Body of pancreas (tissue), 4 donors: ENCODE measurements at regions not wholly inside any gene's neighbourhood (a gene's known extent, or its start where the extent isn't known, plus 50 kb on each side); places are given as distances from the start of the nearest gene placed in this dataset.

Source experiments
- ATAC-seq: fragments of 150-250 bp; one replicate; pipeline ENCODE4 v1.9.1; 2016
- DNase-seq, 4 donors: peaks; one replicate each; pipeline ENCODE4 v3.0.0-alpha.2; 2019
- H3K27ac ChIP-seq, 4 donors: fragments of 200-600 bp; sonication (generic); 1 replicate in 3 of 4; 2 replicates in 1 of 4; pipeline versions ENCODE4 v1.5.1 to v1.6.1; 2016 to 2019; ENCODE audit warnings: mild to moderate bottlenecking in 1 of 4, mixed read lengths in 1 of 4, moderate library complexity in 1 of 4
- H3K27me3 ChIP-seq, 2 donors: fragments of 200-600 bp; sonication (generic); one replicate each; pipeline ENCODE4 v1.6.0; 2016; ENCODE audit warnings: mild to moderate bottlenecking in 1 of 2
- H3K36me3 ChIP-seq, 2 donors: fragments of 200-600 bp; sonication (generic); replicated peaks in 1 of 2; 2 replicates each; pipeline ENCODE4 v1.5.1; 2016; ENCODE audit warnings: low read depth in 2 of 2; ENCODE audit not compliant: insufficient read depth in 1 of 2
- H3K4me1 ChIP-seq: fragments of 200-600 bp; sonication (generic); one replicate; pipeline ENCODE4 v1.6.0; 2016
- H3K4me3 ChIP-seq, 2 donors: fragments of 200-600 bp; sonication (generic); 1 replicate in 1 of 2; 2 replicates in 1 of 2; pipeline ENCODE4 v1.5.1; 2016 to 2019
- H3K9me3 ChIP-seq, 3 donors: fragments of 200-600 bp; sonication (generic); 1 replicate in 2 of 3; 2 replicates in 1 of 3; pipeline ENCODE4 v1.5.1; 2016
- CTCF ChIP-seq, 7 experiments: fragments of 450-650 bp in 4 of 7; fragments of 200-600 bp in 3 of 7; sonication (generic) in 3 of 7; IDR thresholded peaks; one replicate each; pipeline ENCODE4 v1.5.1; 2016 to 2019; ENCODE audit warnings: antibody characterized with exemption in 7 of 7
- POLR2A ChIP-seq, 3 donors: fragments of 450-650 bp; IDR thresholded peaks; one replicate each; pipeline ENCODE4 v1.6.1; 2016; ENCODE audit warnings: antibody characterized with exemption in 3 of 3, mild to moderate bottlenecking in 2 of 3
- WGBS, 2 donors: methylation state at CpG; one replicate each; pipeline ENCODE4 v1.1.5; 2017; 5-methylcytosine and 5-hydroxymethylcytosine counted together
- intact Hi-C: fragments of 100-400 bp; cut with DNase I; formaldehyde crosslinking; loops from one replicate; pipeline ENCODE4 v1.15.1; 2023

- 81 to 84% methylated on average over 4 of the region's 4 CpGs for WGBS, 2 donors
- no peak for ATAC-seq
- Histone ChIP-seq H3K36me3 (no peaks in the 10 kb centered on the region), H3K27me3 (no peaks in the 10 kb centered on the region), H3K4me1 (no peaks in the 10 kb centered on the region), H3K9me3 (no peaks in the 10 kb centered on the region), H3K4me3 (no peak overlapping the region), H3K27ac (no peak overlapping the region)
- intact Hi-C loops, result no loop called here
- DNase-seq, result no peak
- TF ChIP-seq CTCF (IDR thresholded peaks at IDR 0.05) (no peak), POLR2A (IDR thresholded peaks at IDR 0.05) (no peak)
These were observed 1226.4 kb downstream of the XPNPEP1 start for GRCh38 chr10:108696792-108697477.

GRCh38 chr10:108691126-108691525 is 1232.2 kb downstream of the XPNPEP1 start:
- 48 to 59% methylated on average over 1 of the region's 1 CpG for WGBS, 2 donors
- Histone ChIP-seq H3K4me1 (no peaks in the 10 kb centered on the region), H3K4me3 (no peak overlapping the region), H3K9me3 (no peaks in the 10 kb centered on the region), H3K36me3 (no peaks in the 10 kb centered on the region), H3K27ac (no peak overlapping the region), H3K27me3 (no peaks in the 10 kb centered on the region)
- ATAC-seq (no peak), DNase-seq (no peak)
- intact Hi-C loops, result no loop called here
- TF ChIP-seq CTCF (IDR thresholded peaks at IDR 0.05) (no peak), POLR2A (IDR thresholded peaks at IDR 0.05) (no peak)

- Histone ChIP-seq H3K27ac (no peak overlapping the region), H3K36me3 (no peaks in the 10 kb centered on the region), H3K27me3 (no peaks in the 10 kb centered on the region), H3K9me3 (no peaks in the 10 kb centered on the region), H3K4me3 (no peak overlapping the region), H3K4me1 (no peaks in the 10 kb centered on the region)
- no peak for ATAC-seq
- TF ChIP-seq CTCF (IDR thresholded peaks at IDR 0.05) (no peak), POLR2A (IDR thresholded peaks at IDR 0.05) (no peak)
- WGBS, 2 donors, result 81 to 84% methylated on average over 6 of the region's 6 CpGs
- no peak for DNase-seq
- intact Hi-C loops, result no loop called here
These were observed 1232.8 kb downstream of the XPNPEP1 start for GRCh38 chr10:108690530-108690929.

- DNase-seq, result no peak
- intact Hi-C loops, result no loop called here
- Histone ChIP-seq H3K36me3 (no peaks in the 10 kb centered on the region), H3K27ac (no peak overlapping the region), H3K9me3 (no peaks in the 10 kb centered on the region), H3K4me3 (no peak overlapping the region), H3K27me3 (no peaks in the 10 kb centered on the region), H3K4me1 (no peaks in the 10 kb centered on the region)
- TF ChIP-seq CTCF (IDR thresholded peaks at IDR 0.05) (no peak), POLR2A (IDR thresholded peaks at IDR 0.05) (no peak)
- ATAC-seq, result no peak
These were observed 1233.4 kb downstream of the XPNPEP1 start for GRCh38 chr10:108689891-108690290.

- no peak for TF ChIP-seq CTCF (IDR thresholded peaks at IDR 0.05)
- TF ChIP-seq POLR2A (IDR thresholded peaks at IDR 0.05), result no peak
These were observed 1235.0 kb downstream of the XPNPEP1 start for GRCh38 chr10:108688314-108688713.

More at GRCh38 chr10:108688314-108688713, 1235.0 kb downstream of the XPNPEP1 start:
- Histone ChIP-seq H3K9me3 (no peaks in the 10 kb centered on the region), H3K4me3 (no peak overlapping the region), H3K27ac (no peak overlapping the region), H3K36me3 (no peaks in the 10 kb centered on the region), H3K4me1 (no peaks in the 10 kb centered on the region), H3K27me3 (no peaks in the 10 kb centered on the region)
- DNase-seq (no peak), ATAC-seq (no peak)
- intact Hi-C loops, result no loop called here
- WGBS, 2 donors, result 79% methylated on average over 2 of the region's 2 CpGs
